RCC 7860 (cell line): ENCODE measurements at regions not wholly inside any gene's neighbourhood (a gene's known extent, or its start where the extent isn't known, plus 50 kb on each side); places are given as distances from the start of the nearest gene placed in this dataset.
"Not testable (repeated sequence)": the region's sequence is repeated elsewhere in the genome, so short reads cannot be mapped to it uniquely, and the experiment has no call there.

ENCODE experiments used
- DNase-seq: peaks from one replicate; pipeline ENCODE4 v3.0.0-alpha.2; 2015; ENCODE audit warnings: low spot score
- FAIRE-seq: peaks from 2 replicates; lab custom pipeline; 2012; peaks lifted over from hg19 to GRCh38; lab: Jason Lieb, UNC

- FAIRE-seq = no peak
- DNase-seq = no peak
These were observed 442.8 kb upstream of the NECTIN3 start for GRCh38 chr3:110628650-110629301.

- DNase-seq (no peak), FAIRE-seq (no peak)
These were observed 441.7 kb upstream of the NECTIN3 start for GRCh38 chr3:110629917-110630316.

- DNase-seq (no peak), FAIRE-seq (no peak)
These were observed 427.4 kb upstream of the NECTIN3 start for GRCh38 chr3:110644203-110644602.

GRCh38 chr3:110646055-110646454 is 425.6 kb upstream of the NECTIN3 start:
- FAIRE-seq (no peak), DNase-seq (no peak)

GRCh38 chr3:110646496-110646895 is 425.1 kb upstream of the NECTIN3 start:
- no peak for DNase-seq
- FAIRE-seq = no peak

GRCh38 chr3:110647586-110647985 is 424.0 kb upstream of the NECTIN3 start:
- peak; percentile 84 for FAIRE-seq
- DNase-seq = no peak

- FAIRE-seq (no peak), DNase-seq (no peak)
These were observed 420.9 kb upstream of the NECTIN3 start for GRCh38 chr3:110650741-110651140.

- DNase-seq = no peak
These were observed 416.6 kb upstream of the NECTIN3 start for GRCh38 chr3:110654843-110655502.

GRCh38 chr3:110656394-110657025 is 415.1 kb upstream of the NECTIN3 start:
- FAIRE-seq (no peak), DNase-seq (no peak)

More at GRCh38 chr3:110654843-110655502, 416.6 kb upstream of the NECTIN3 start:
- FAIRE-seq = no peak

- DNase-seq = no peak
- FAIRE-seq = no peak
These were observed 407.5 kb upstream of the NECTIN3 start for GRCh38 chr3:110664148-110664547.

GRCh38 chr3:110666495-110666894 is 405.1 kb upstream of the NECTIN3 start:
- FAIRE-seq (no peak), DNase-seq (no peak)

- FAIRE-seq (no peak), DNase-seq (no peak)
These were observed 404.4 kb upstream of the NECTIN3 start for GRCh38 chr3:110667216-110667615.

- FAIRE-seq = no peak
- no peak for DNase-seq
These were observed 401.2 kb upstream of the NECTIN3 start for GRCh38 chr3:110670407-110670806.

GRCh38 chr3:110677506-110677905 is 394.1 kb upstream of the NECTIN3 start:
- FAIRE-seq (no peak), DNase-seq (no peak)

- DNase-seq (no peak), FAIRE-seq (no peak)
These were observed 392.3 kb upstream of the NECTIN3 start for GRCh38 chr3:110679285-110679684.

GRCh38 chr3:110680450-110680849 is 391.2 kb upstream of the NECTIN3 start:
- FAIRE-seq = no peak
- no peak for DNase-seq

GRCh38 chr3:110684466-110684865 is 387.1 kb upstream of the NECTIN3 start:
- FAIRE-seq = no peak

GRCh38 chr3:110685630-110686029 is 386.0 kb upstream of the NECTIN3 start:
- DNase-seq (no peak), FAIRE-seq (no peak)

More at GRCh38 chr3:110684466-110684865, 387.1 kb upstream of the NECTIN3 start:
- DNase-seq = no peak

GRCh38 chr3:110686701-110687100 is 384.9 kb upstream of the NECTIN3 start:
- FAIRE-seq (no peak), DNase-seq (no peak)

GRCh38 chr3:110687138-110687537 is 384.5 kb upstream of the NECTIN3 start:
- DNase-seq (no peak), FAIRE-seq (no peak)

- FAIRE-seq (no peak), DNase-seq (no peak)
These were observed 373.7 kb upstream of the NECTIN3 start for GRCh38 chr3:110697961-110698360.

GRCh38 chr3:110704332-110704731 is 367.3 kb upstream of the NECTIN3 start:
- FAIRE-seq, DNase-seq: not testable (repeated sequence)
